Fibroblast of mammary gland (primary cell): ENCODE measurements at regions not wholly inside any gene's neighbourhood (a gene's known extent, or its start where the extent isn't known, plus 50 kb on each side); places are given as distances from the start of the nearest gene placed in this dataset.

Experiments used
- DNase-seq: peaks from one replicate; pipeline ENCODE4 v3.0.0-alpha.2; 2010; ENCODE audit warnings: low read depth
- H3K4me3 ChIP-seq: 2 replicates; pipeline ENCODE4 v1.5.1; 2011; ENCODE audit warnings: low read depth, mild to moderate bottlenecking, low read length, moderate library complexity; ENCODE audit not compliant: control insufficient read depth
- CTCF ChIP-seq: conservative IDR thresholded peaks from 2 replicates; pipeline ENCODE4 v1.5.1; 2011; ENCODE audit warnings: low read depth, low read length, inconsistent platforms; ENCODE audit not compliant: control insufficient read depth, insufficient read depth

- no peak overlapping the region for H3K4me3 ChIP-seq
- no peak for DNase-seq
- TF ChIP-seq CTCF: no peak
Observed at GRCh38 chr10:117788911-117789310, 246.4 kb downstream of the EMX2 start.

- no peak overlapping the region for H3K4me3 ChIP-seq
- TF ChIP-seq CTCF: no peak
- DNase-seq: no peak
Observed at GRCh38 chr10:117790179-117790578, 247.6 kb downstream of the EMX2 start.

- H3K4me3 ChIP-seq: no peak overlapping the region
- no peak for DNase-seq
- no peak for TF ChIP-seq CTCF
Observed at GRCh38 chr10:117790621-117791020, 248.1 kb downstream of the EMX2 start.

- no peak for TF ChIP-seq CTCF
- no peak for DNase-seq
Observed at GRCh38 chr10:117792214-117792613, 249.7 kb downstream of the EMX2 start.

GRCh38 chr10:117796130-117796745 lies 250.5 kb downstream of the RAB11FIP2 start:
- DNase-seq: no peak
- H3K4me3 ChIP-seq: no peak overlapping the region
- TF ChIP-seq CTCF: no peak

More at GRCh38 chr10:117792214-117792613, 249.7 kb downstream of the EMX2 start:
- H3K4me3 ChIP-seq: no peak overlapping the region

GRCh38 chr10:117797296-117797695 lies 249.4 kb downstream of the RAB11FIP2 start:
- no peak overlapping the region for H3K4me3 ChIP-seq
- no peak for TF ChIP-seq CTCF
- DNase-seq: no peak

- no peak overlapping the region for H3K4me3 ChIP-seq
- no peak for TF ChIP-seq CTCF
- no peak for DNase-seq
Observed at GRCh38 chr10:117801691-117802090, 245.1 kb downstream of the RAB11FIP2 start.
